Activated T-cell treated with anti-CD3 and anti-CD28 coated beads, Interleukin-2, amount 50 U/mL, for 24 hours (primary cell): ENCODE measurements at regions not wholly inside any gene's neighbourhood (a gene's known extent, or its start where the extent isn't known, plus 50 kb on each side); places are given as distances from the start of the nearest gene placed in this dataset.

Experiments used
- DNase-seq: peaks from one replicate; pipeline ENCODE4 v3.0.0-alpha.2; 2020
- H3K27ac Mint-ChIP-seq: 2 replicates; pipeline ENCODE4 v1.8.0; 2020; ENCODE audit warnings: mild to moderate bottlenecking, mixed read lengths
- H3K27me3 Mint-ChIP-seq: 2 replicates; pipeline ENCODE4 v1.8.0; 2020; ENCODE audit warnings: mixed read lengths
- H3K36me3 Mint-ChIP-seq: 2 replicates; pipeline ENCODE4 v1.8.0; 2020; ENCODE audit warnings: low read depth, mixed read lengths
- H3K4me1 Mint-ChIP-seq: 2 replicates; pipeline ENCODE4 v1.8.0; 2020; ENCODE audit warnings: low read depth, mixed read lengths
- H3K4me3 Mint-ChIP-seq: 2 replicates; pipeline ENCODE4 v1.8.0; 2020; ENCODE audit warnings: mild to moderate bottlenecking, moderate library complexity, mixed read lengths
- H3K9me3 Mint-ChIP-seq: 2 replicates; pipeline ENCODE4 v1.8.0; 2020; ENCODE audit warnings: mixed read lengths

DNA sequence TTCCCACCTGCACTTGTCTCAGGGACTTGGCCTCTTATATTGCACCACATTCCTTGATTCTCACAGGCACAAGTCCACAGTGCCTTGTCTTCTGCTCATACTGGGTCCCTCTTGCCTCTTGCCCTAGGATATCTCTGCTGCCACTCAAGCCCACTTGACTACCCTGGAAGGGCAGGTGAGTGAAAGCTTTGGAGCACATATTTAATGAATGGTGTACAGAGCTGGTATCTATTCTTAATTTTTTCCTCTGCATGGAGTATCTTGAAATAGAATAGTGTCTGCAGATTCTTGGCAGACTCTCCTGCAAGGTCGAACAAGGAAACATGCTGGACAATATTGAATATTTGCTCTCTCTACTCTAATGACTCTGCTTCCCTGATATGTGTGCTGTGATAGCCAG, 1248.0 kb downstream of the MAT2B start:
- no peak for DNase-seq
- H3K27me3 Mint-ChIP-seq: no peaks in the 10 kb centered on the region
- H3K4me1 Mint-ChIP-seq: no peaks in the 10 kb centered on the region
- H3K36me3 Mint-ChIP-seq: no peaks in the 10 kb centered on the region
- peaks cover 2% of the 10 kb centered on the region for H3K9me3 Mint-ChIP-seq
- no peak overlapping the region for H3K27ac Mint-ChIP-seq
- H3K4me3 Mint-ChIP-seq: no peak overlapping the region

DNA sequence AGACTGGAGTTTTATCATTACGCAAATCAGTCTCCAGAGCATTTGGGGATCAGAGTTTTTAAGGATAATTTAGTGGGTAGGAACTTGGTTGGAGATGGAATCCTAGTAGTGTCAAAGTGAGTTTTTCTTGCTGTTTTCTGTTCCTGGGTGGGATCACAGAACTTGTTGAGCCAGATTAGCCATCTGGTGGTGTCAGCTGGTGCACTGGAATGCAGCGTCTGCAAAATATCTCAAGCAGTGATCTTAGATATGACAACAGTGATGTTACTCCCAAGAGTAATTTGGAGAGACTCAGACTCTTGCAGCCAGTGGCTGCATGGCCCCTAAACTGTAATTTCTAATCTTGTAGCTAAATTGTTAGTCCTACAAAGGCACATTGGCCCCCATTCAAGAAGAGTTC, 1257.8 kb downstream of the MAT2B start:
- no peak overlapping the region for H3K4me3 Mint-ChIP-seq
- no peak for DNase-seq
- H3K9me3 Mint-ChIP-seq: peaks cover 7% of the 10 kb centered on the region
- no peaks in the 10 kb centered on the region for H3K36me3 Mint-ChIP-seq
- no peaks in the 10 kb centered on the region for H3K27me3 Mint-ChIP-seq
- no peak overlapping the region for H3K27ac Mint-ChIP-seq
- no peaks in the 10 kb centered on the region for H3K4me1 Mint-ChIP-seq

DNA sequence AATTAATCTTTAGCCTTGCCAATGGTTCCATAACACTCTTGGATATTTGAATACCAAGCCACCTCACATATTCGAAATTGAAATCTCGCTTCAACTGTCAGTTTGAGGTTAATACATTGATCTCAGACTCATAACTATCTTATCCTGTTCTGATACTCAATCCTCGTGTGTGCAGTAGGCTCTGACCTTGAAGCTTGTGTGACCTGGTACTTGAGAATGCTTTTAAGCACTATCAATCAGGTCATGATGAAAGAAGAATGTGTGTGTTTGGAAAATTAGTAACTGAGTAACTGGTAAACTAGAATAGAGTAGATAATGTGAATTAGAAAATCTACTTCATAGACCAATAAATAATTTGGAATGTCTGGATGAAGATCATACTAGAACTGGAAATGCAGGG, 1266.7 kb downstream of the MAT2B start:
- Mint-ChIP-seq H3K4me3 (no peak overlapping the region), H3K27ac (no peak overlapping the region)
- DNase-seq: no peak

DNA sequence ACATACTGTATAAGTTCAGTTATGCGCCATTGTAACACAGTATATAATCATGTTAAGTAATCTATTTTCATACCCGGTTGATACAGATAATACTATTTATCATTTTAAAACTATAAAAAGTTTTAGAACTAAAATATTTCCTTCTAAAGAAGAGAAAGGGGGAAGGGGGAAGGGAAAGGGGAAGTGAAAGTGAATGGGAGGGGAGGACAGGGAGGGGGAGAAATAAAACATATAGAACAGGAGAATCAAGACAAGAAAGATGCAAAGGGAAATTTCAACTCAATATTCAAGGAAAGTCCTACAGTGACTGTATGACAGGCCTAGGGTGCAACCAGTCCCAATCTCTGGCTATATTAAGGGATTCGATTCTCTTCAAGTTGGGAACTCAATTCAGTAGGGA, 1278.8 kb downstream of the MAT2B start:
- Mint-ChIP-seq H3K9me3 (no peaks in the 10 kb centered on the region), H3K27ac (no peak overlapping the region), H3K4me1 (no peaks in the 10 kb centered on the region), H3K4me3 (no peak overlapping the region), H3K36me3 (no peaks in the 10 kb centered on the region), H3K27me3 (no peaks in the 10 kb centered on the region)
- DNase-seq: no peak

More for the DNA sequence above, 1266.7 kb downstream of the MAT2B start:
- Mint-ChIP-seq H3K27me3 (no peaks in the 10 kb centered on the region), H3K36me3 (no peaks in the 10 kb centered on the region), H3K9me3 (peaks cover 12% of the 10 kb centered on the region), H3K4me1 (no peaks in the 10 kb centered on the region)

DNA sequence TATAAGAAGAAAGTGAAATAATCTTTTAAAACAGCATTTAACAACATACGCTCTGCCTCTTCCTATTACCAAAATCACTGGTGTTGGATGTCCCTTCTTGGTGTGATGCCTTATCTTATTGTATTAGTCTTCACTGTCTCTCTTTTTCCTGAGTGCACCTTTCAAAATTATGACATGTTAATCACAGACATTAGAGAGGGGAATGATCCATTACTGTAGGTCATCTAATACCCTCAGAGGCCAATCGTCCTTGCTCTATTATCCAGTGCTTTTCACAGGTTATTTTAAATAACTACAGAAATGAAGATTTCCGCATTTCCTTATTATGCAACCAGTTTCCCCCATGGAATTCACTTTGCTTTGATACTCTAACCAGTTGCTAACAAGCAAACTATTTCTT, 1292.7 kb downstream of the MAT2B start:
- DNase-seq: no peak
- H3K4me1 Mint-ChIP-seq: no peaks in the 10 kb centered on the region
- H3K9me3 Mint-ChIP-seq: peaks cover 23% of the 10 kb centered on the region
- H3K27ac Mint-ChIP-seq: no peak overlapping the region
- H3K27me3 Mint-ChIP-seq: no peaks in the 10 kb centered on the region
- no peaks in the 10 kb centered on the region for H3K36me3 Mint-ChIP-seq
- no peak overlapping the region for H3K4me3 Mint-ChIP-seq

DNA sequence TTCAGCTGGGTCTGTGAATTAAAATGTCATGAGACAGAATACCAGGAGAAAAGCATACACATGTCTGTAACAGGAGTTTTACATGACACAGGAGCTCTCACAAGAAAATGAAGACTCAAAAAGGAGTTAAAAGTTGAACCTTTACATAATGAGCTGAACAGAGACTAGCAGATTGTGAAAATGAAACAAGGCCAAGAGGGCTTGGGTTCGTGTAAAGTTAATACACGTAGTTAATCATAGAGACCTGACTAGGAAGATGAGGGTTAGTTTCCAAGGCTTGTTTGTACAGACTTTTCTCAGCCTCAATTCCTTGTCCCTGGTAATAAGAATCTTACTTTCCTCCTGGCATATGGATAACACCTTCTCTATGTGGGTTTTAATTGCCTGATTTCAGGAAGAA, 1294.0 kb downstream of the MAT2B start:
- Mint-ChIP-seq H3K27me3 (no peaks in the 10 kb centered on the region), H3K27ac (no peak overlapping the region), H3K9me3 (peaks cover 23% of the 10 kb centered on the region)

DNA sequence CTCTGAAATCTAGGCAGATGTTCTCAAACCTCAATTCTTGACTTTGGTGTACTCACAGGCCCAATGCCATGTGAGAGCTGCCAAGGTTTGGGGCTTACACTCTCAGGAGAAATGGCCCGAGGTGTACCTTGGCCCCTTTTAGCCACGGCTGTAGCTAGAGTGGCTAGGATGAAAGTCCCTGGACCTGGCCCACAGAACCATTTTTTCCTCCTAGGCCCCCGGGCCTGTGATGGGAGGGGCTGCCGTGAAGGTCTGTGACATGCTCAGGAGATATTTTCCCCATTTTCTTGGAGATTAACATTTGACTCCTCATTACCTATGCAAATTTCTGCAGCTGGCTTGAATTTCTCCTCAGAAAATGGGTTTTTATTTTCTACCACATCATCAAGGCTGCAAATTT, 1296.5 kb downstream of the MAT2B start:
- Mint-ChIP-seq H3K27me3 (no peaks in the 10 kb centered on the region), H3K4me3 (no peak overlapping the region), H3K36me3 (no peaks in the 10 kb centered on the region)

More for the DNA sequence above, 1294.0 kb downstream of the MAT2B start:
- Mint-ChIP-seq H3K4me3 (no peak overlapping the region), H3K4me1 (no peaks in the 10 kb centered on the region), H3K36me3 (no peaks in the 10 kb centered on the region)
- DNase-seq: no peak

DNA sequence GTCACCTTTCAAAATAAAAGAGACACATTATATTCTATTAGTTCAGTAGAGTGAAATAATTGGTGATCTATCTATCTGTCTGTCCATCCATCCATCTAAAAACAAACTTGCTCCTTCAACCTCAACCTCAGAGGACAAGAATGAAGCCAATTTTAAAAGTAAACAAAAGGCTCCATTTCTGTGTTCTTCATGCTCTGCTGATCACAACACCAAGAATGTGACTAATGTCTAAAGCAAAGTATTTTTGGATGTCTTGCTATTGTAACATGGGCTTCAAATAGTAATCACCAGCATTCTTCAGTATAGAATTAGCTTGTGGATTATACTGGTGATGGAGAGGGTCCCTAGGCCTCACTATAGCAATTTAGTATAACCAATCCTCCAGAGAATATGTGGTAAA, 1304.4 kb downstream of the MAT2B start:
- peaks cover 4% of the 10 kb centered on the region for H3K9me3 Mint-ChIP-seq
- no peak overlapping the region for H3K27ac Mint-ChIP-seq
- H3K4me1 Mint-ChIP-seq: no peaks in the 10 kb centered on the region
- no peak for DNase-seq
- H3K36me3 Mint-ChIP-seq: no peaks in the 10 kb centered on the region
- H3K4me3 Mint-ChIP-seq: no peak overlapping the region
- no peaks in the 10 kb centered on the region for H3K27me3 Mint-ChIP-seq

More for the DNA sequence above, 1296.5 kb downstream of the MAT2B start:
- Mint-ChIP-seq H3K27ac (no peak overlapping the region), H3K4me1 (no peaks in the 10 kb centered on the region), H3K9me3 (peaks cover 21% of the 10 kb centered on the region)
- DNase-seq: no peak

DNA sequence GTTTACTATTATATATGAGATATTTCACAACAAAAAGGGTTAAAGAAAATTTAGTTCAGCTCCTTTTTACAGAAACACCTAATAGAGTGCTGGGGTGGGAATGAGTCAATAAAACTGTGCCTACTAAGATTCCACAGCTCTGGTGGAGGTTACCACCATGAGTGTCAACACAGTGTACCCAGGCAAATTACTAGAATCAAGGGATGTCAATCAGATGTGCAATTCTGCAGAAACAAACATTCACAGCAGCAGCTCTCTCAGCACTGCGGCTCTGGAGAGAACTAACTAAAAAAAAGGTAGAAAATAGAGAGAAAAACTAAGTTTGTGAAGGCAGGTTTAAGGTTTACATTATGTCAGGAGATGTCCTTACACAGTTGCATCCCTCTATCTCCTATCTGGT, 1313.0 kb downstream of the MAT2B start:
- Mint-ChIP-seq H3K27me3 (no peaks in the 10 kb centered on the region), H3K36me3 (no peaks in the 10 kb centered on the region), H3K4me1 (no peaks in the 10 kb centered on the region), H3K27ac (no peak overlapping the region), H3K4me3 (no peak overlapping the region), H3K9me3 (peaks cover 3% of the 10 kb centered on the region)
- DNase-seq: no peak

DNA sequence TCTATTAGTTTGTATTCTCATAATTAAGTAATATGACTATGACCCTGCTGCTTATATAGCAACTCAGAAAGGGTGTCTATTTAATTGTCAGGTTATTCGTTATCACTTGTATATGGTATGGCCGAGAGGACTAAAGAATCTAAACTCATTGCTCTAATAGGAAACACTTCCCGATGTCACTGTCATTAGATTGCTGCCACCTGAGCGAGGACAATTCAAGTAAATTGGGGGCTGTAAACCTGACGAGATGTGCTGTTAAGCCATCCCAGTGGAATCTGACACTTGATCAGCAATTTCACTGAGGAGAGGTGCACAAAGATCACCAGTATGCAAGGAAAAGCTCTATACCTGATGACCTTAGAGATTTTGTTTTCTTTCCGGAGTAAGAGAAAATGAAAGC, 1319.3 kb downstream of the MAT2B start:
- Mint-ChIP-seq H3K36me3 (no peaks in the 10 kb centered on the region), H3K9me3 (peaks cover 5% of the 10 kb centered on the region), H3K27me3 (no peaks in the 10 kb centered on the region), H3K4me1 (no peaks in the 10 kb centered on the region), H3K27ac (no peak overlapping the region), H3K4me3 (no peak overlapping the region)
- no peak for DNase-seq

DNA sequence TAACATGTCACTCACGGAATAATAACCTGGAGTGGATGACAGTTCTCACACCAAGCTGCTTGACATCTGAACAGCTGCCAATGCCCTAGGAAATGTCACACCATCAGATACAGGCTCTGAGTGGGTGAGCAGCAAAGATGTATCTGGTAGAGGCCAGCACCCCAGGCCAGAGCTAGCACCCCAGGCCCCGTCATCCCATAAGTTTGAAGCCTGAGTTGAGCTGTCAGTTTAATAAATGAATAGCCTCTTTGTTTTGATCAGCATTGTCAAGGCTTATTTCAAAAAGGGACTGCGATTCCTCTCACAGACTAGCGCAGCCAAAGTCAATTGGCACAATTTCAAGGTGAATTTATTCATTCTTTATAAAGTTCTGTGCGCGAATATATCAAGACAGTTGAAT, 1327.1 kb downstream of the MAT2B start:
- no peak overlapping the region for H3K4me3 Mint-ChIP-seq
- no peak overlapping the region for H3K27ac Mint-ChIP-seq
- H3K36me3 Mint-ChIP-seq: no peaks in the 10 kb centered on the region
- DNase-seq: no peak
- peaks cover 3% of the 10 kb centered on the region for H3K9me3 Mint-ChIP-seq
- H3K4me1 Mint-ChIP-seq: no peaks in the 10 kb centered on the region
- no peaks in the 10 kb centered on the region for H3K27me3 Mint-ChIP-seq

DNA sequence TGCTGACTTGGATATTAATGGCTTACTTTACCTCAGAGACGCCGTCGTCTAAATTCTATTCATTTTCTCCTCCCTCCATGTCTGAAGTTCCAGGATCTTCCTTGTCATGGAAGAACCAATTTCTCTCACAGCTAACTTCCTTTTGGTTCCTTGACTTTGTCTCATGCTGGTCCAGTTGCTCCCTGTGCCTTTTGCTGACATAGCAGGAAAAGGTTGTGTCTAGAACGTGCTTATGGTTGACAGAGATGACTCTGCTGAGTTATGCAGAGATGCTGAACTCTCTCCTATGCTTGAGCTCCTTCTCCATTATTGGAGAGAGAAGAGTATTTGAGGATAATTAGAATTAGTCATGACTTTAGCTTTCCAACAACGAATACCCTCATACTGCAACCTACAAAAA, 1338.9 kb downstream of the MAT2B start:
- no peak overlapping the region for H3K4me3 Mint-ChIP-seq
- no peaks in the 10 kb centered on the region for H3K4me1 Mint-ChIP-seq
- H3K9me3 Mint-ChIP-seq: peaks cover 14% of the 10 kb centered on the region
- H3K27me3 Mint-ChIP-seq: no peaks in the 10 kb centered on the region
- no peak for DNase-seq
- no peak overlapping the region for H3K27ac Mint-ChIP-seq
- H3K36me3 Mint-ChIP-seq: no peaks in the 10 kb centered on the region

DNA sequence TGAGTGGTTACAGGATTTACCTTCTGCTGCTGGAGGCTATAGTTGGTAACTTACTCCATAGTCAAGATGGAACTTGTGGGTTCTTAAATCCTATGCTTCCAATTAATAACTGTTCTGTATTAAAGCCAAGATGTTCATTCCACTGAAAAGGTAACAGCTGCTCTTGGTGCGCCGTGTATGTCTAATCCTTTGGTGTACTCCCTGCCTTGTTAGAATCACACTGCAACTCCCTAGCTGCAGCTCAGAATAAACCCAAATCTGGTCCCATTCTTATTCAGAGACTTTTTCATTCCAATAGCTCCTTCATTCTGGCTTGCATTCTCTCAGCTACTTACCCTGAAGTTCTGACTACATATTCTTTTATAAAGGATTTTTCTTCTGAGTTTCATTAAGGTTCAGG, 1355.5 kb downstream of the MAT2B start:
- Mint-ChIP-seq H3K27ac (no peak overlapping the region), H3K9me3 (peaks cover 7% of the 10 kb centered on the region), H3K4me1 (no peaks in the 10 kb centered on the region), H3K36me3 (no peaks in the 10 kb centered on the region), H3K4me3 (no peak overlapping the region), H3K27me3 (no peaks in the 10 kb centered on the region)
- no peak for DNase-seq

DNA sequence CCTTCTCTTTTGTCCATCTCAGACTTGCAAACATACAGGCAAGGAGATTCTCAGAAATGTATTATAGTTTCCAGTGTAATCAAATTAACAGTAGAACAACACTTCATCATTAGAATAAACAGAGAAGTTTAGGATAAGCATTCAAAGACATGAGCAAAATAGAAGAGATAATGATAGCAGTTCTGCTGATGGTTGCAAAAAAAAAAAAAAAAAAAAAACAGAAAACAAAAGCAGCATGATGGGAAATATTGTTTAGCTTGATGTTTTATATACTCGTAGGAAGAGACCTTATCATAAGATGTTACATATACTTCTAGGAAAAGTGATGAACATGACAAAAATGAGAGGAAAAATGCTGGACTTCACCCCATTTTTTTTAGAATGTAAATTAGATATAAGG, 1356.2 kb downstream of the MAT2B start:
- H3K27ac Mint-ChIP-seq: no peak overlapping the region
- no peak for DNase-seq
- no peaks in the 10 kb centered on the region for H3K36me3 Mint-ChIP-seq
- H3K4me1 Mint-ChIP-seq: no peaks in the 10 kb centered on the region
- peaks cover 7% of the 10 kb centered on the region for H3K9me3 Mint-ChIP-seq
- H3K4me3 Mint-ChIP-seq: no peak overlapping the region
- H3K27me3 Mint-ChIP-seq: no peaks in the 10 kb centered on the region

DNA sequence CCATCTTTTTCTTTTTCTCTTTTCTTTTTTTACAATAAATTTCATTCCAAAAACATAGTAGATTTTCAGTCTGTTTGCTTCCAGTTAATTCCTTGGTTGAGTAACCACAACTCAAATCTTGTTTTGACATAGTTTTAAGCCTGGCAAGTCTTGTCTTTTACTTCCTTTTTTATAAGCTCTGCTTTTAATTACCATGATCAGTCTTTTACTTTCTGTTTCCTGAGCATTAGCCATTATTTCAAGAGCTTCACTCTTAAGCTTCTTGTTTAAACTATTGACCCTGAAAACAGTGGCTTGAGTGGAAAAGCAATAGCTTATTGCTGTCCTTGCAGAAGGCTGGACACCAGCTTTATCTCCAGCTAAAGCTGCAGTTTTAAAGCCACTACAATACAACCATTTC, 1363.3 kb downstream of the MAT2B start:
- no peak for DNase-seq
- Mint-ChIP-seq H3K27ac (no peak overlapping the region), H3K27me3 (no peaks in the 10 kb centered on the region), H3K4me1 (no peaks in the 10 kb centered on the region), H3K9me3 (peaks cover 5% of the 10 kb centered on the region), H3K36me3 (no peaks in the 10 kb centered on the region), H3K4me3 (no peak overlapping the region)

DNA sequence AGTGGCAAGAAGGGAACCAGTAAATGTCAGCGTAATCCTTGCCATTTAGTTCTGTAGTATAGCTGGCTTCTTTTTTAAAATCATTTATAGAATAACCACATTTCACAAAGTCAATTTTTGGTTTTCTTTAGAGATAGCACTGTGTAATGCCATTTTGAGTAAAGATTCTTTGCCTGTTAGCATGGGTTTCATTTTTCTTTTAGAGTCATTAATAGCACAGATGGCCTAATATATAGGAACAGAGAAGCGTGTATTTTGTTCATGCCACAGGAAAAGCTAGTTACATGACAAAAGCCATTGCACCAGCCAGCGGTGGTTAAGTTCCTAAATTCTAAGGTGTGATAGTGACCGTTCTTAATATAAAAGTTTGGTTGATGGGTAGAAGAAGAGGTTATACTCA, 1363.9 kb downstream of the MAT2B start:
- Mint-ChIP-seq H3K4me1 (no peaks in the 10 kb centered on the region), H3K4me3 (no peak overlapping the region), H3K9me3 (peaks cover 10% of the 10 kb centered on the region), H3K27ac (no peak overlapping the region), H3K27me3 (no peaks in the 10 kb centered on the region), H3K36me3 (no peaks in the 10 kb centered on the region)
- DNase-seq: no peak
